MM.1S (cell line): ENCODE measurements at regions not wholly inside any gene's neighbourhood (a gene's known extent, or its start where the extent isn't known, plus 50 kb on each side); places are given as distances from the start of the nearest gene placed in this dataset.

Experiments
- DNase-seq: peaks from one replicate; pipeline ENCODE4 v3.0.0-alpha.2; 2015
- H2AFZ ChIP-seq: fragments of 300-600 bp; sonication (generic); 2 replicates; pipeline ENCODE4 v1.6.0; 2016; ENCODE audit warnings: antibody characterized with exemption, low read length
- H3F3A ChIP-seq: fragments of 300-600 bp; sonication (generic); 2 replicates; pipeline ENCODE4 v1.6.1; 2016; ENCODE audit warnings: mild to moderate bottlenecking, antibody characterized with exemption, low read length, moderate library complexity, mixed read lengths; ENCODE audit not compliant: insufficient read depth
- H3K27ac ChIP-seq: fragments of 300-600 bp; sonication (generic); 2 replicates; pipeline ENCODE4 v1.5.1; 2016; ENCODE audit warnings: mild to moderate bottlenecking, low read length
- H3K27me3 ChIP-seq: fragments of 300-600 bp; sonication (generic); replicated peaks from 2 replicates; pipeline ENCODE4 v1.6.0; 2016; ENCODE audit warnings: low read length; ENCODE audit not compliant: insufficient read depth
- H3K36me3 ChIP-seq: fragments of 300-600 bp; sonication (generic); replicated peaks from 2 replicates; pipeline ENCODE4 v1.6.1; 2016; ENCODE audit warnings: mild to moderate bottlenecking, low read length, mixed read lengths; ENCODE audit not compliant: insufficient read depth
- H3K4me1 ChIP-seq: fragments of 300-600 bp; sonication (generic); 2 replicates; pipeline ENCODE4 v1.6.1; 2016; ENCODE audit warnings: low read length, mixed read lengths
- H3K4me2 ChIP-seq: fragments of 300-600 bp; sonication (generic); 2 replicates; pipeline ENCODE4 v1.6.0; 2016; ENCODE audit warnings: low read depth, low read length
- H3K4me3 ChIP-seq: fragments of 300-600 bp; sonication (generic); 2 replicates; pipeline ENCODE4 v1.5.1; 2016; ENCODE audit warnings: low read length, mixed read lengths
- H3K79me2 ChIP-seq: fragments of 300-600 bp; sonication (generic); 2 replicates; pipeline ENCODE4 v1.6.1; 2016; ENCODE audit warnings: mixed run types, low read length, mixed read lengths
- H3K9ac ChIP-seq: fragments of 300-600 bp; sonication (generic); 2 replicates; pipeline ENCODE4 v1.6.1; 2016; ENCODE audit warnings: low read length, mixed read lengths
- H3K9me2 ChIP-seq: fragments of 300-600 bp; sonication (generic); replicated peaks from 2 replicates; pipeline ENCODE4 v1.6.1; 2016; ENCODE audit warnings: mild to moderate bottlenecking, low read length, mixed read lengths; ENCODE audit not compliant: insufficient read depth
- H3K9me3 ChIP-seq: fragments of 300-600 bp; sonication (generic); replicated peaks from 2 replicates; pipeline ENCODE4 v1.6.1; 2016; ENCODE audit warnings: mild to moderate bottlenecking, low read length, mixed read lengths; ENCODE audit not compliant: insufficient read depth
- H4K20me1 ChIP-seq: fragments of 300-600 bp; sonication (generic); 2 replicates; pipeline ENCODE4 v1.6.1; 2016; ENCODE audit warnings: mild to moderate bottlenecking, low read length, moderate library complexity, mixed read lengths; ENCODE audit not compliant: insufficient read depth
- EZH2 ChIP-seq: fragments of 300-600 bp; sonication (generic); optimal IDR thresholded peaks from 2 replicates; pipeline ENCODE3; 2017; ENCODE audit warnings: low read depth, mild to moderate bottlenecking, antibody characterized with exemption, low read length, mixed read lengths
- EZH2phosphoT487 ChIP-seq: fragments of 300-600 bp; sonication (generic); IDR thresholded peaks from 2 replicates; pipeline ENCODE4 v1.6.1; 2018; ENCODE audit warnings: antibody characterized with exemption, low read length
- TF ChIP-seq, protein P1 (sequence below): fragments of 300-600 bp; sonication (generic); IDR thresholded peaks from 2 replicates; pipeline ENCODE4 v1.5.1; 2016; ENCODE audit warnings: antibody characterized with exemption, low read length, mixed read lengths

- Histone ChIP-seq H3K9me3 (no peaks in the 10 kb centered on the region), H3K4me1 (no peaks in the 10 kb centered on the region), H3K4me2 (no peak overlapping the region), H3K36me3 (no peaks in the 10 kb centered on the region), H3K27me3 (no peaks in the 10 kb centered on the region), H3K9ac (no peak overlapping the region), H3K27ac (no peak overlapping the region), H3K79me2 (no peaks in the 10 kb centered on the region), H3F3A (no peaks in the 10 kb centered on the region), H3K9me2 (no peaks in the 10 kb centered on the region), H4K20me1 (no peaks in the 10 kb centered on the region), H2AFZ (no peak overlapping the region), H3K4me3 (no peak overlapping the region)
- TF ChIP-seq EZH2 (no peak), EZH2phosphoT487 (no peak)
- TF ChIP-seq, protein P1, sequence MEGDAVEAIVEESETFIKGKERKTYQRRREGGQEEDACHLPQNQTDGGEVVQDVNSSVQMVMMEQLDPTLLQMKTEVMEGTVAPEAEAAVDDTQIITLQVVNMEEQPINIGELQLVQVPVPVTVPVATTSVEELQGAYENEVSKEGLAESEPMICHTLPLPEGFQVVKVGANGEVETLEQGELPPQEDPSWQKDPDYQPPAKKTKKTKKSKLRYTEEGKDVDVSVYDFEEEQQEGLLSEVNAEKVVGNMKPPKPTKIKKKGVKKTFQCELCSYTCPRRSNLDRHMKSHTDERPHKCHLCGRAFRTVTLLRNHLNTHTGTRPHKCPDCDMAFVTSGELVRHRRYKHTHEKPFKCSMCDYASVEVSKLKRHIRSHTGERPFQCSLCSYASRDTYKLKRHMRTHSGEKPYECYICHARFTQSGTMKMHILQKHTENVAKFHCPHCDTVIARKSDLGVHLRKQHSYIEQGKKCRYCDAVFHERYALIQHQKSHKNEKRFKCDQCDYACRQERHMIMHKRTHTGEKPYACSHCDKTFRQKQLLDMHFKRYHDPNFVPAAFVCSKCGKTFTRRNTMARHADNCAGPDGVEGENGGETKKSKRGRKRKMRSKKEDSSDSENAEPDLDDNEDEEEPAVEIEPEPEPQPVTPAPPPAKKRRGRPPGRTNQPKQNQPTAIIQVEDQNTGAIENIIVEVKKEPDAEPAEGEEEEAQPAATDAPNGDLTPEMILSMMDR = peak; percentile 33
- no peak for DNase-seq
These were observed 658.5 kb upstream of the MGAT4C start for GRCh38 chr12:86914721-86915120.

DNA sequence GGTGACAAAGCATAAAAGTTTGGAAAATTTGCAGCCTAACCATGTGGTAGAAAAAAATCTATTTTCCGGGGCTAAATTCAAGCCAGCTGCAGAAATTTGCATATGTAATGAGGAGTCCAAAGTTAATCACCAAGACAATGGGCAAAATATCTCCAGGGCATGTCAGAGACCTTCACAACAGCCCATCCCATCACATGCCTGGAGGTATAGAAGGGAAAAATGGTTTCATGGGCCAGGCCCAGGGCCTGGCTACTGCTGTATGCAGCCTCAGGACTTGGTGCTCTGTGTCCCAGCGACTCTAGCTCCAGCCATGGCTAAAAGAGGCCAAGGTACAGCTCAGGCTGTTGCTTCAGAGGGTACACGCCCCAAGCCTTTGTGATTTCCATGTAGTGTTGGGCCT lies 655.8 kb upstream of the MGAT4C start:
- no peaks in the 10 kb centered on the region for H3K9me3 ChIP-seq
- TF ChIP-seq EZH2phosphoT487 (no peak), EZH2 (no peak)
- TF ChIP-seq, protein P1 = no peak
- no peak overlapping the region for H3K9ac ChIP-seq
- H3K79me2 ChIP-seq = no peaks in the 10 kb centered on the region
- no peak overlapping the region for H3K4me2 ChIP-seq
- H3F3A ChIP-seq = no peaks in the 10 kb centered on the region
- no peak overlapping the region for H3K4me3 ChIP-seq
- no peaks in the 10 kb centered on the region for H3K4me1 ChIP-seq
- no peak for DNase-seq
- no peaks in the 10 kb centered on the region for H3K36me3 ChIP-seq
- H2AFZ ChIP-seq = no peak overlapping the region
- no peak overlapping the region for H3K27ac ChIP-seq
- no peaks in the 10 kb centered on the region for H3K9me2 ChIP-seq
- no peaks in the 10 kb centered on the region for H4K20me1 ChIP-seq
- no peaks in the 10 kb centered on the region for H3K27me3 ChIP-seq

DNA sequence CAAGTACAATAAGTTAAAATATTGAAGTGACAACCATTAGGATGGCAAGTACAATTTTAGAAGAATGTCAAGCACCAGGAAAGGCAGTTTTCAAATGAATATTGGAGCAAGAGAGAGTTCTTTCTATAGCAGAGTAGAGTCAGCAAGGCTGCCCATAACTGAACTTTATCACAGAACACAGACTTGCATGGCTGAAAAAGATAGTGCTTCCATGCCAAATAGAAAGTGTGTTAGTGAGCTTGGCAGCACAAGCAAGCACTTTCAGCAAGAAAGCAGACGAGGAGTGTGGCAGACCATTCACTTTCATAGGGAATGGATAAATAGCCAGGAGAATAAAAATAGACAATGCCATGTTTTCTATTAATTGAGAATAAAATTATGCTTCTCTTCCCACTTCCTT lies 647.0 kb upstream of the MGAT4C start:
- TF ChIP-seq EZH2phosphoT487 (no peak), EZH2 (no peak)
- TF ChIP-seq, protein P1 = no peak
- no peaks in the 10 kb centered on the region for H3K9me2 ChIP-seq

More for the DNA sequence above, 647.0 kb upstream of the MGAT4C start:
- H3K4me1 ChIP-seq = no peaks in the 10 kb centered on the region
- no peak overlapping the region for H3K4me3 ChIP-seq
- no peak overlapping the region for H3K27ac ChIP-seq
- no peak overlapping the region for H3K9ac ChIP-seq
- H3K9me3 ChIP-seq = no peaks in the 10 kb centered on the region; the same call in 1 of the 2 replicates
- H3K27me3 ChIP-seq = no peaks in the 10 kb centered on the region
- no peak for DNase-seq
- no peak overlapping the region for H3K4me2 ChIP-seq
- no peak overlapping the region for H2AFZ ChIP-seq
- no peaks in the 10 kb centered on the region for H4K20me1 ChIP-seq
- no peaks in the 10 kb centered on the region for H3K79me2 ChIP-seq
- H3K36me3 ChIP-seq = no peaks in the 10 kb centered on the region
- no peaks in the 10 kb centered on the region for H3F3A ChIP-seq
